HG03139 (cell line): ENCODE measurements at regions not wholly inside any gene's neighbourhood (a gene's known extent, or its start where the extent isn't known, plus 50 kb on each side); places are given as distances from the start of the nearest gene placed in this dataset.

Experiments
- ATAC-seq: cut with Tn5 transposase; IDR thresholded peaks from one replicate; pipeline ENCODE4 v1.9.1; 2021; ENCODE audit not compliant: unreplicated experiment

DNA sequence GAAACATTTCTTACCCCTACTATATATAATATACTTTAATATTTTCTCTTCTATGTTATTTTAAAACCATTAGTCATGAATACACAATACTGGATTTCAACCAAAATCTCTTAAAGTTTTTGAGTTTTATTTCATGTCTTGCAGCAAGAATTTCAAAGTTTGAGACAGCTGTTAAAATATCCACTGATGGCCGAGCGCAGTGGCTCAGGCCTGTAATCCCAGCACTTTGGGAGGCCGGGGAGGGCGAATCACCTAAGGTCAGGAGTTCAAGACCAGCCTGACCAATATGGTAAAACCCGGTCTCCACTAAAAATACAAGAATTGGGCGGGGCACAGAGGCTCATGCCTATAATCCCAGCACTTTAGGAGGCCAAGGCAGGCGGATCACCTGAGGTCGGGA, 59.7 kb upstream of the DAPK1 start:
- no peak for ATAC-seq

DNA sequence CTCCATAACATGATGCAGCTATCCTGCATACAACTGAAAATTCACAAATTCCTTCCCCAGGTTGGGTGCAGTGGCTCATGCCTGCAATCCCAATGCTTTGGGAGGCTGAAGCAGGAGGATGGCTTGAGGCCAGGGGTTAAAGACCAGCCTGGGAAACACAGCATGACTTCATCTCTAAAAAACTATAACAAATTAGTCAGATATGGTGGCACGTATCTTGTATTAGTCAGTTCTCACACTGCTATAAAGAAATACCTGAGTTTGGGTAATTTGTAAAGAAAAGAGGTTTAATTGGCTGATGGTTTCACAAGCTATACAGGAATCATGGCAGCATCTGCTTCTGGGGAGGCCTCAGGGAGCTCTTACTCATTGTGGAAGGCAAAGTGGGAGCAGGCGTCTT, 56.4 kb upstream of the DAPK1 start:
- ATAC-seq = no peak

DNA sequence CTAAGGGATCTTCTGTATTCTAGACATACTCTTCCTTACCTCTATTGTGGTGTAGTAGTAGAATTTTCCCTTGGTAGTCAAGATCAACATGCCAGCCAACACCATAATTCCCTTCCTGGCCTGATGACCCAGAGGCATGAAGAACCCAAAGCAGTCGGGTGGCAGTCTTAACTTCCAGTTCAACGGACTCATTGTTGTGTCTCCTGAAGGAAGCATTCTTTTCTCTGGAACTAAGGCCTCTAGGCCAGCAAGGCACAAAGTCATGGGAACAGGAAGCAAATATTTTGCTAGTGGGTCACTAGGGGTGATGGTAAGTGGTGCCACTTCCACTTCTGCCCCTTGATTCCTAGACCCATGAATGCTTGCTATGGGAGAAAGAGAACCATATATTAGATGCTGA, 55.2 kb upstream of the DAPK1 start:
- ATAC-seq = no peak

DNA sequence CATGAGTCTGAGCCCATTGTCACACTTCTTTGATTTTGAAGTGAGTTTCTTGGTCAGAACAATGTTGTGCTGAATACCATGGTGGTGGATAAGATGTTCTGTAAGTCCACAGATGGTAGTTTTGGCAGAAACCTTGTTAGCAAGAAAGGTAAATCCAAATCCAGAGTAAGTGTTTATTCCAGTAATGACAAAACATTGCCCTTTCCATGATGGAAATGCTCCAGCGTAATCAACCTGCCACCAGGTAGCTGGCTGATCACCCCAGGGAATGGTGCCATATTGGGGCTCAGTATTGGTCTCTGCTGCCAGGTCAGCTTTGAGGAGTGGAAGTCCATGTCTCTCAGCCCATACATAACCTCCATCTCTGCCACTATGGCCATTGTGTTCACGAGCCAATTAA, 54.7 kb upstream of the DAPK1 start:
- ATAC-seq = no peak

DNA sequence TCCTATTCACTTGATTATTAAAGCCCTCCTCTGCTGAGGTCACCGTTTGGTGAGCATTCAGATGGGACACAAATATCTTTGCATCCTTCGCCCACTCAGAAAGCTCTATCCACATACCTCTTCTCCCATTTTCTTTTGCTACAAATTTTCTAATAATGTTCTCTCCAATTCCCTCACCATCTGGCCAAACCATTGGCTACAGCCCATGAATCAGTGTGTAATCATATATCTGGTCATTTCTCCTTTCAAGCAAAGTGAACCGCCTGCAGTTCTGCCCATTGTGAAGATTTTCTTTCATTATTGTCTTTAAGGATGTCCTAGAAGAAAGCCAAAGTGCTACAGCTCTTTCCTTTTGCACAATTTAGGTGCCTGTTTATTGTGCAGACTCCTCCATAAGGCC, 54.2 kb upstream of the DAPK1 start:
- ATAC-seq = no peak

DNA sequence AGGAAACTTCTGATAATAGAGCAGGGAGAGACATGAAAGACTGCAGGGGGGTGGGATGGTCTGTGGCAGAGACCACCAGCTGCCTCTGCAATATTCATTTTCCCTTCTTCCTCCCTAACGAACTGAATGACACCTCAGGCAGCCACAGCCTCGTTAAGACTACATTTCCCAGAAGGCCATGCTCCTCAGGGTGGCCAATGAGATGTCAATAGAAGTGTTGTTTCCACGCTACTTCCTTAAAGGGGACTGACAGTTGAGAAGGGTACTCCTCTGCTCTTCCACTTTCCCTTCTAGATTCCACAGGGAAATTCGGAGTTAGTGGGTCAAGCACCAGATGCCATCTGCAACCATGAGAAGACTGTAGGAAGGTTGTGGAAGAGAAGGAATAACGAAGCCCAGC, 52.0 kb upstream of the DAPK1 start:
- peak; percentile 93 for ATAC-seq

DNA sequence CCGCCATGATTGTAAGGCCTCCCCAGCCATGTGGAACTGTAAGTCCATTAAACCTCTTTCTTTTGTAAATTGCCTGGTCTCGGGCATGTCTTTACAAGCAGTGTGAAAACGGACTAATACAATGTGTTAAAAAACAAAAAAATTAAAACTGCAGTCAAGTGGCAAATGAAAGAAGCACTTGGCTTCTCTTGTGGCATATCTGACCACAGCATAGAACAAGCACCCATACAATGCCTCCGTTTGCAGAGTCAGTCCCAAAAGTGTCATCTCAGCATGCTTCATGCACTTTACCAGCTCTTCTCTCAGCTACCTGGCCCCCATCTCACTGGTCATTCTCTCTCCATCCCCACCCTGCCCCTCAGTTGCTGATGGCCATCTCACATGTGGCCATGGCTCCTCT, 51.1 kb upstream of the DAPK1 start:
- ATAC-seq = no peak

DNA sequence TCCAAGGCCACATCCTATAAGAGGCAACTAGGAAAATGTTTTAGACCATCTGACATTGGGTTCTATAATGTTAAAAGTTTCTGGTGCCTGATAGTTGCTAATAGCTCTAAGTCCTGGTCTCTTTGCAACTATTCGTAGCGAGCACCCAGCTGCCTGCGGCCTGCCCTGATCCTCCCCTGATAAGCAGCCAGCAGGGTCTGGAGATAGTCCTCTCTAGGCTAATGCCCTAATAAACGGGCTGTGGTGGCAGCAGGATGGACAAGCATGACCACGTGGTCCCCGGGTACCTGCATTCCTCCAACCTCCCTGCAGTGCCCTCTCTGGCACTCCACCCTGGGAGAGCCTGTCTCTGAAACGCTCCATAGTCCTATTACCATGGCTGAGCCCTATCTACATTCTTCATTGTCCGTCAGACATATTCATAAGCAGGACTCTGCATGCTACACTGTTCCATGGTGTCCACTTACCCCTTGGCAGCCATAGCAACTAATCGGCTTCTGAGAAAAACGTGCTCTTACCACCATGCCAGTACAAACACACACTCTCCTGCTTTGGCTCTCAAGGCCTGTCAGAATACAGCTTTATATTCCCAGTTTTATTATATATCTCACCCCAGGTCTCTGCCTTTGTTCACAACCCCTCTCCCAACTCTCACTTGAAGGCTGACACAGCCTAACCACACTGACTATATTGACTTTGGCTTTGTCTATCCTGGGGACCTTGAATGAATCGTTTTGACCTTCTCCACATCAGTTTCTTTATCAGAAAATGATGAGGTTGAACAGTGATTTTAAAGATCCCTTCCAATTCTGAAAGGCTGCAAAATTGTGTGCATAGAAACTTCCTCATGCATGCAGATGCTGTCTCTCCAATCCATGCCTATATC, 49.9 kb upstream of the DAPK1 start:
- ATAC-seq = no peak
